ENCODE measurements at regions not wholly inside any gene's neighbourhood (a gene's known extent, or its start where the extent isn't known, plus 50 kb on each side); places are given as distances from the start of the nearest gene placed in this dataset.

- peaks cover 0 to 3% of the 10 kb centered on the region in 2 donors for H3K4me1 ChIP-seq
- no peaks in the 10 kb centered on the region for H3K36me3 ChIP-seq
- intact Hi-C loops (cut with DNase I), result no loop called here
- no peak for DNase-seq
- no peak overlapping the region for H3K4me3 ChIP-seq (replicated peaks in 1 of 3)
- TF ChIP-seq, protein P1, sequence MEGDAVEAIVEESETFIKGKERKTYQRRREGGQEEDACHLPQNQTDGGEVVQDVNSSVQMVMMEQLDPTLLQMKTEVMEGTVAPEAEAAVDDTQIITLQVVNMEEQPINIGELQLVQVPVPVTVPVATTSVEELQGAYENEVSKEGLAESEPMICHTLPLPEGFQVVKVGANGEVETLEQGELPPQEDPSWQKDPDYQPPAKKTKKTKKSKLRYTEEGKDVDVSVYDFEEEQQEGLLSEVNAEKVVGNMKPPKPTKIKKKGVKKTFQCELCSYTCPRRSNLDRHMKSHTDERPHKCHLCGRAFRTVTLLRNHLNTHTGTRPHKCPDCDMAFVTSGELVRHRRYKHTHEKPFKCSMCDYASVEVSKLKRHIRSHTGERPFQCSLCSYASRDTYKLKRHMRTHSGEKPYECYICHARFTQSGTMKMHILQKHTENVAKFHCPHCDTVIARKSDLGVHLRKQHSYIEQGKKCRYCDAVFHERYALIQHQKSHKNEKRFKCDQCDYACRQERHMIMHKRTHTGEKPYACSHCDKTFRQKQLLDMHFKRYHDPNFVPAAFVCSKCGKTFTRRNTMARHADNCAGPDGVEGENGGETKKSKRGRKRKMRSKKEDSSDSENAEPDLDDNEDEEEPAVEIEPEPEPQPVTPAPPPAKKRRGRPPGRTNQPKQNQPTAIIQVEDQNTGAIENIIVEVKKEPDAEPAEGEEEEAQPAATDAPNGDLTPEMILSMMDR (IDR thresholded peaks at IDR 0.05), result no peak
- no peak for TF ChIP-seq POLR2A (IDR thresholded peaks at IDR 0.05)
- no peaks in the 10 kb centered on the region for H3K27me3 ChIP-seq
- 85 to 86% methylated on average over 4 of the region's 4 CpGs for WGBS, 2 donors
- H3K9me3 ChIP-seq, result no peaks in the 10 kb centered on the region
- H3K27ac ChIP-seq, result no peak overlapping the region
Observed at GRCh38 chr17:6322316-6322715, 112.6 kb downstream of the AIPL1 start.

DNA sequence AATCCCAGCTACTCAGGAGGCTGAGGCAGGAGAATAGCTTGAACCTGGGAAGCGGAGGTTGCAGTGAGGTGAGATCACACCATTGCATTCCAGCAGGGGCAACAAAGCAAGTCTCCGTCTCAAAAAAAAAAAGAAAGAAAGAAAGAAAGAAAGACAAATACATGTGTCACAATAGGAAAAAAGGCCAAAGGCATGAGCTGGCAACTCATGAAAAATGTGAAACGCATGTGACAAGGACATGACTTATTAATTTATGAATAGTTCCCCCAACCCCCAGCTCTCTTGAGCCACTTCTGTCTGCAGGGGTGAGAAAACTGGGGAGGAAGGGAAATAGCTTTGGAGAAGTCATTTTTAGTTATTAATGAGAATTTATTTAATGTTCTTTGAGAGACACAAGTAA lies 120.6 kb downstream of the AIPL1 start:
- Histone ChIP-seq H3K36me3 (no peaks in the 10 kb centered on the region), H3K27me3 (no peaks in the 10 kb centered on the region), H3K4me3 (replicated peaks in 1 of 3) (no peak overlapping the region), H3K4me1 (no peaks in the 10 kb centered on the region), H3K9me3 (no peaks in the 10 kb centered on the region), H3K27ac (no peak overlapping the region)
- DNase-seq, result no peak
- no peak for TF ChIP-seq POLR2A (IDR thresholded peaks at IDR 0.05)
- intact Hi-C loops (cut with DNase I), result no loop called here
- 83% methylated on average over 3 of the region's 3 CpGs for WGBS, 2 donors

- Histone ChIP-seq H3K27me3 (no peaks in the 10 kb centered on the region), H3K36me3 (no peaks in the 10 kb centered on the region), H3K9me3 (no peaks in the 10 kb centered on the region), H3K4me3 (replicated peaks in 1 of 3) (no peak overlapping the region), H3K4me1 (no peaks in the 10 kb centered on the region), H3K27ac (no peak overlapping the region)
- DNase-seq, result no peak
- WGBS, 2 donors, result 86% methylated on average over 12 of the region's 12 CpGs
- intact Hi-C loops (cut with DNase I), result no loop called here
- TF ChIP-seq, protein P1 (IDR thresholded peaks at IDR 0.05), result no peak
- no peak for TF ChIP-seq POLR2A (IDR thresholded peaks at IDR 0.05)
Observed at GRCh38 chr17:6313835-6314234, 121.1 kb downstream of the AIPL1 start.

GRCh38 chr17:6306820-6307219 lies 128.1 kb downstream of the AIPL1 start:
- no peaks in the 10 kb centered on the region for H3K36me3 ChIP-seq
- no peak overlapping the region for H3K4me3 ChIP-seq (replicated peaks in 1 of 3)
- TF ChIP-seq, protein P1 (IDR thresholded peaks at IDR 0.05), result no peak
- no peak for TF ChIP-seq POLR2A (IDR thresholded peaks at IDR 0.05)
- no peak overlapping the region for H3K27ac ChIP-seq
- no peak for DNase-seq
- H3K9me3 ChIP-seq, result no peaks in the 10 kb centered on the region
- no peaks in the 10 kb centered on the region for H3K27me3 ChIP-seq
- intact Hi-C loops (cut with DNase I), result no loop called here
- no peaks in the 10 kb centered on the region for H3K4me1 ChIP-seq
- WGBS, 2 donors, result 23 to 32% methylated on average over 4 of the region's 4 CpGs

DNA sequence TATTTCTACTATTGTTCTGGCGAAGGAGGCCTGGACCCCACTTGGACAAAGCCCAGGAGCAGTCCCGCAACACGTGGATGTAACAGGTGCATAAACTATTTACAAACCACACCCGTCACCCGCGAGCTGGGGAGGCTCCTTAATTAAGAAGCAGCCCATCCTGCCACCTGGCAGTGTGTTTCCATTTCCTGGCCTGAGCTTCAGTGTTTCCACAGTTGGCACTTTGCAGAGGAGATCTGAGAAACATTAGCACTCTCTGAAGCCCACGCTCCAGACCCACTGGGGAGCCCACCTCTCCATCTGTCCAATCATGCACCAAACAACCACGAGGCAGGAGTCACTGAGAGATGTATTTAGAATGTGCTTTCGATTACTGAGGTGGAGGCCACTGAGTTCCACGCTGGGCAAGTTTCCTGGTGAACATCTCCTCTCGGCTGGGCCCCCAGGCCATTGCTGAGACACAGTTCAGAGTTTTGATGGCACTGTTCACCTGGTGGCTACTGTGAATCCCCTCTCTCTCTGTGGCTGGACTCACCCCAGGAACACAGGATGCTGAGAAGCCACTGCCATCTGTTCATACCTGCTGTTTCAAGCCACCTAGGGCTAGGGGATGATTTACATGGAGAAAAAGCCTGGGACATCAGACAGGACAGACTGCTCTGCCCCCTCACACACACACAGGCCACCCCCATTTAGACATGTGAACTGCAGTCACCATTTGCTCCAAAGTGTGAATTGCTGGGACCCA lies 129.1 kb downstream of the AIPL1 start:
- TF ChIP-seq, protein P1 (IDR thresholded peaks at IDR 0.05), result no peak
- TF ChIP-seq POLR2A (IDR thresholded peaks at IDR 0.05), result no peak
- intact Hi-C loops (cut with DNase I), result no loop called here
- WGBS, 2 donors, result 69 to 78% methylated on average over 8 to 11 of the region's 11 CpGs

More for the DNA sequence above, 129.1 kb downstream of the AIPL1 start:
- Histone ChIP-seq H3K36me3 (no peaks in the 10 kb centered on the region), H3K4me3 (replicated peaks in 1 of 3) (no peak overlapping the region), H3K27me3 (no peaks in the 10 kb centered on the region), H3K4me1 (no peaks in the 10 kb centered on the region), H3K27ac (no peak overlapping the region), H3K9me3 (no peaks in the 10 kb centered on the region)
- DNase-seq, result no peak

Measured in thyroid gland (tissue), 4 donors.